A673 (cell line): ENCODE measurements at regions not wholly inside any gene's neighbourhood (a gene's known extent, or its start where the extent isn't known, plus 50 kb on each side); places are given as distances from the start of the nearest gene placed in this dataset.

Experiments
- BruUV-seq: library from RNA; stranded (reverse); fragments of 400-500 nt; replicated peaks from 2 replicates; lab custom pipeline; 2021; lab: Mats Ljungman, UMichigan
- CTCF ChIA-PET: fragments of 300-600 bp; sonication (Branson Sonifier 250); formaldehyde crosslinking; loops from one replicate; lab custom pipeline; 2022; ENCODE audit warnings: antibody characterized with exemption; lab: Charles Lee
- POLR2A ChIA-PET: fragments of 300-600 bp; sonication (Branson Sonifier 250); formaldehyde crosslinking; loops from one replicate; lab custom pipeline; 2022; ENCODE audit warnings: antibody characterized with exemption; ENCODE audit not compliant: low non-redundant PET; lab: Charles Lee
- DNase-seq: peaks from one replicate; pipeline ENCODE4 v3.0.0-alpha.2; 2015; ENCODE audit warnings: low spot score
- H3K27ac ChIP-seq: fragments of 200-600 bp; sonication (generic); 2 replicates; pipeline ENCODE4 v1.5.1; 2016; ENCODE audit warnings: mixed run types, low read depth, mild to moderate bottlenecking, mixed read lengths, antibody characterized with exemption, low read length; ENCODE audit not compliant: poor library complexity, severe bottlenecking
- H3K27me3 ChIP-seq: fragments of 200-600 bp; sonication (generic); replicated peaks from 2 replicates; pipeline ENCODE4 v1.6.1; 2017; ENCODE audit warnings: mixed run types, low read depth, mild to moderate bottlenecking, mixed read lengths, antibody characterized with exemption, low read length; ENCODE audit not compliant: insufficient read depth, poor library complexity
- H3K36me3 ChIP-seq: fragments of 200-600 bp; sonication (generic); 2 replicates; pipeline ENCODE4 v1.6.1; 2016; ENCODE audit warnings: mixed run types, mild to moderate bottlenecking, mixed read lengths, antibody characterized with exemption, low read length; ENCODE audit not compliant: insufficient read depth, poor library complexity, severe bottlenecking
- H3K4me1 ChIP-seq: fragments of 200-600 bp; sonication (generic); 2 replicates; pipeline ENCODE4 v1.6.1; 2017; ENCODE audit warnings: mixed run types, mild to moderate bottlenecking, mixed read lengths, antibody characterized with exemption, low read length; ENCODE audit not compliant: insufficient read depth, poor library complexity, severe bottlenecking
- H3K4me3 ChIP-seq: fragments of 200-600 bp; sonication (generic); 2 replicates; pipeline ENCODE4 v1.5.1; 2016; ENCODE audit warnings: low read depth, mixed run types, mild to moderate bottlenecking, mixed read lengths, low read length; ENCODE audit not compliant: poor library complexity, severe bottlenecking
- H3K9me3 ChIP-seq: fragments of 200-600 bp; sonication (generic); 2 replicates; pipeline ENCODE4 v1.6.1; 2016; ENCODE audit warnings: mixed run types, low read depth, mild to moderate bottlenecking, mixed read lengths, antibody characterized with exemption, low read length; ENCODE audit not compliant: poor library complexity, severe bottlenecking
- EZH2 ChIP-seq: fragments of 200-600 bp; sonication (generic); IDR thresholded peaks from 2 replicates; pipeline ENCODE4 v1.6.1; 2017; ENCODE audit warnings: borderline replicate concordance, low read depth, mild to moderate bottlenecking, mixed read lengths, antibody characterized with exemption, low read length; ENCODE audit not compliant: poor library complexity, severe bottlenecking
- intact Hi-C: fragments of 100-400 bp; cut with micrococcal nuclease; formaldehyde crosslinking; loops from one replicate; pipeline ENCODE4 v1.10.0; 2022; ENCODE audit not compliant: unreplicated experiment
- TF ChIP-seq, protein P1 (sequence below): fragments of 300-800, 200-600 bp; sonication (generic); conservative IDR thresholded peaks from 2 replicates; pipeline ENCODE4 v1.5.1; 2017; ENCODE audit warnings: low read depth, mild to moderate bottlenecking, antibody characterized with exemption, low read length, moderate library complexity, mixed read lengths

GRCh38 chr11:134663506-134664313, 251.7 kb upstream of the B3GAT1 start:
- CTCF ChIA-PET: no interaction called here
- Histone ChIP-seq H3K36me3 (no peaks in the 10 kb centered on the region), H3K27me3 (no peaks in the 10 kb centered on the region), H3K27ac (no peak overlapping the region), H3K4me3 (no peak overlapping the region), H3K4me1 (no peaks in the 10 kb centered on the region), H3K9me3 (no peaks in the 10 kb centered on the region)
- BruUV-seq: no TSS peak
- no peak for TF ChIP-seq EZH2
- TF ChIP-seq, protein P1, sequence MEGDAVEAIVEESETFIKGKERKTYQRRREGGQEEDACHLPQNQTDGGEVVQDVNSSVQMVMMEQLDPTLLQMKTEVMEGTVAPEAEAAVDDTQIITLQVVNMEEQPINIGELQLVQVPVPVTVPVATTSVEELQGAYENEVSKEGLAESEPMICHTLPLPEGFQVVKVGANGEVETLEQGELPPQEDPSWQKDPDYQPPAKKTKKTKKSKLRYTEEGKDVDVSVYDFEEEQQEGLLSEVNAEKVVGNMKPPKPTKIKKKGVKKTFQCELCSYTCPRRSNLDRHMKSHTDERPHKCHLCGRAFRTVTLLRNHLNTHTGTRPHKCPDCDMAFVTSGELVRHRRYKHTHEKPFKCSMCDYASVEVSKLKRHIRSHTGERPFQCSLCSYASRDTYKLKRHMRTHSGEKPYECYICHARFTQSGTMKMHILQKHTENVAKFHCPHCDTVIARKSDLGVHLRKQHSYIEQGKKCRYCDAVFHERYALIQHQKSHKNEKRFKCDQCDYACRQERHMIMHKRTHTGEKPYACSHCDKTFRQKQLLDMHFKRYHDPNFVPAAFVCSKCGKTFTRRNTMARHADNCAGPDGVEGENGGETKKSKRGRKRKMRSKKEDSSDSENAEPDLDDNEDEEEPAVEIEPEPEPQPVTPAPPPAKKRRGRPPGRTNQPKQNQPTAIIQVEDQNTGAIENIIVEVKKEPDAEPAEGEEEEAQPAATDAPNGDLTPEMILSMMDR: no peak
- DNase-seq: no peak
- POLR2A ChIA-PET: no interaction called here
- intact Hi-C loops: no loop called here

GRCh38 chr11:134662629-134663360, 250.8 kb upstream of the B3GAT1 start:
- H3K36me3 ChIP-seq: no peaks in the 10 kb centered on the region
- no peak for DNase-seq
- H3K9me3 ChIP-seq: no peaks in the 10 kb centered on the region
- H3K27ac ChIP-seq: no peak overlapping the region
- BruUV-seq: no TSS peak
- no peaks in the 10 kb centered on the region for H3K27me3 ChIP-seq
- no peaks in the 10 kb centered on the region for H3K4me1 ChIP-seq
- ChIA-PET CTCF (no interaction called here), POLR2A (no interaction called here)
- H3K4me3 ChIP-seq: no peak overlapping the region
- intact Hi-C loops: no loop called here
- TF ChIP-seq EZH2: no peak

DNA sequence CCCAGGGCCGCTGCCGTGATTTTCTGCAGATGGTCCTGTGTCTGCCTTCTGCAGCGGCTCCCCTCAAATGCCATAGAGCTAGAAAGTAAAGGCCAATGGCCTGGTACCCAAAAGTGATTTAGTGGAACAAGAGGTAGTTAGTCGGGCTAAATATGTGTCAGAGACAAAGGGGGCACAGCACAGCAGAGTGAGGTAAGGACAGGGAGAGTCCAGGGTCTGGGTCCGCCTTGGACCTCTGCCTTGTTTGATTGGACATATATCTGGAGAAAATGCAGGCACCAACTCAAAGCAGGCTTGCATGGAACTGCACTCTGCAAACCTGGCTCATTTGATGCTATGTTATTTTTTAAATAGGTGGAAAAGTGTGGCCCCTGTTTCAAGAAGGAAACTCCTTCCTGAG, 249.6 kb upstream of the B3GAT1 start:
- Histone ChIP-seq H3K4me3 (no peak overlapping the region), H3K9me3 (no peaks in the 10 kb centered on the region), H3K4me1 (no peaks in the 10 kb centered on the region), H3K27ac (no peak overlapping the region), H3K27me3 (no peaks in the 10 kb centered on the region), H3K36me3 (no peaks in the 10 kb centered on the region)
- CTCF ChIA-PET: no interaction called here
- POLR2A ChIA-PET: no interaction called here
- BruUV-seq: no TSS peak
- TF ChIP-seq, protein P1: no peak
- TF ChIP-seq EZH2: no peak
- no peak for DNase-seq
- intact Hi-C loops: no loop called here
